Transverse colon (tissue), 4 donors: ENCODE measurements at regions not wholly inside any gene's neighbourhood (a gene's known extent, or its start where the extent isn't known, plus 50 kb on each side); places are given as distances from the start of the nearest gene placed in this dataset.
A peak's percentile ranks its signal among the peaks of the same experiment; 100 is the strongest.

Experiments used
- DNase-seq: peaks from one replicate; pipeline ENCODE4 v3.0.0-alpha.2; 2019
- H3K27ac ChIP-seq, 4 donors: fragments of 200-600 bp; sonication (generic); 2 replicates each; pipeline ENCODE4 v1.5.1; 2016 to 2018; ENCODE audit warnings: inconsistent platforms in 4 of 4
- H3K27me3 ChIP-seq: fragments of 200-600 bp; sonication (generic); 2 replicates; pipeline ENCODE4 v1.5.1; 2017; ENCODE audit warnings: inconsistent platforms
- H3K36me3 ChIP-seq, 4 donors: fragments of 200-600 bp; sonication (generic); 2 replicates each; pipeline ENCODE4 v1.5.1; 2017 to 2019; ENCODE audit warnings: inconsistent platforms in 4 of 4
- H3K4me1 ChIP-seq, 4 donors: fragments of 200-600 bp; sonication (generic); 2 replicates each; pipeline ENCODE4 v1.5.1; 2017 to 2020; ENCODE audit warnings: inconsistent platforms in 4 of 4
- H3K4me3 ChIP-seq, 4 donors: fragments of 200-600 bp; sonication (generic); 1 replicate in 1 of 4; 2 replicates in 3 of 4; pipeline versions ENCODE4 v1.5.1 to v1.6.1; 2017 to 2019; ENCODE audit warnings: inconsistent platforms in 4 of 4
- H3K9me3 ChIP-seq, 2 donors: fragments of 200-600 bp; sonication (generic); 2 replicates each; pipeline ENCODE4 v1.5.1; 2017 to 2019; ENCODE audit warnings: inconsistent platforms in 2 of 2
- EP300 ChIP-seq: sonication (generic); formaldehyde crosslinking; IDR thresholded peaks from one replicate; pipeline ENCODE4 v1.6.1; 2017; ENCODE audit warnings: antibody characterized with exemption, low read depth
- POLR2A ChIP-seq: fragments of 450-650 bp; IDR thresholded peaks from one replicate; pipeline ENCODE4 v1.6.1; 2016; ENCODE audit warnings: antibody characterized with exemption, mild to moderate bottlenecking, moderate library complexity
- POLR2AphosphoS5 ChIP-seq, 3 donors: sonication (generic); formaldehyde crosslinking; IDR thresholded peaks; one replicate each; pipeline ENCODE4 v1.6.1; 2016; ENCODE audit warnings: antibody characterized with exemption in 3 of 3
- WGBS, 2 donors: methylation state at CpG; one replicate each; pipeline ENCODE4 v1.1.5; 2018; ENCODE audit warnings: low coverage in 1 of 2; 5-methylcytosine and 5-hydroxymethylcytosine counted together
- in situ Hi-C, 4 donors: fragments of 200-750 bp; cut with MboI; loops; one replicate each; pipeline versions ENCODE4 v1.15.0 to v1.15.1; 2017; ENCODE audit warnings: low sequenced_read_pairs in 3 of 4, low pct_ligation_motif_present in 1 of 4, low pct_unique_long_range_greater_than_20kb in 1 of 4
- intact Hi-C: fragments of 100-400 bp; cut with DNase I; formaldehyde crosslinking; loops from one replicate; pipeline ENCODE4 v1.15.1; 2023; ENCODE audit warnings: low total_unique reads
- TF ChIP-seq, protein P1 (sequence below), 5 experiments: fragments of 200-600 bp in 3 of 5; fragments of 450-650 bp in 2 of 5; sonication (generic) in 3 of 5; IDR thresholded peaks; 1 replicate in 2 of 5; 2 replicates in 3 of 5; pipeline ENCODE4 v1.5.1; 2016 to 2017; ENCODE audit warnings: antibody characterized with exemption in 5 of 5, inconsistent platforms in 3 of 5, mild to moderate bottlenecking in 2 of 5, moderate library complexity in 1 of 5

DNA sequence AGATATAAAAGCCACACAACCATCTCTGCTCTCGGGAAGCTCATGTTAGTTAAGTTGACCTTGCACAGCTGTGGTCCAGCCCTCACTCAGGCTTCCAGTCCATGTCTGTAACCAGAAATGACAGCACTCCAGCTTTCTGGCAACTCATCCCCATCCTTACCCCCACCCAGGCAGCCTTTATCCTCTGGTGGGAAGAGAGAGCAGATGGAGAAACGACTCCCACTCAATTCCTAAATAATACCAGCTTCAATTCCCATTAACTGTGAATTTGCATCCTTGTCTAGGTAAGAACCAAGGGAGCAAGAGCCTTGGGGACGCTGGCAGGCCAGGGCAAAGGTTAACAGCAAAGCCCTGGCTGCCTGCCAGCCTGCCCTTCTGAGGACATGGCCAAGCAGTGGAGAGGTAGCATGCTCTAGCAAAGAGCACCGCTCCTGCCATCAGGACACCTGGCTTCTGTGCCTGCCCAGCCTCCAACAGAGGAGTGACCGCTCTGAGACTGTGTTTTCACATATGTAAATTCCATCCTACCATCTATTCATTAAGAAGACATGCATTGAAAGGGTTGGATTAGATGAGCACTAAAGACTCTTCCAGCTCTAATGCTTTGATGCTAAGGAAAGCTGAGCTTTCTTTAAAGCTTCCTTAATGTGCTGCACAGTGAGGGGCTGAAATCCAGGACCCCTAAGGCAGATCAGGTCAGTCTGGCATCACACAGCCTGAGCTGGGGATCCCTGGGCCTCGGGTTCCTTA, 236.1 kb downstream of the GRIN2B start:
- intact Hi-C loops: no loop called here
- no peaks in the 10 kb centered on the region for H3K27me3 ChIP-seq
- H3K36me3 ChIP-seq: no peaks in the 10 kb centered on the region
- in situ Hi-C loops: loop anchor here in 1 of 4 donors (25.0 kb wide), 1 partner anchor 417 kb away; no protein-coding TSS in a partner anchor
- H3K4me3 ChIP-seq: no peak overlapping the region
- H3K9me3 ChIP-seq: no peaks in the 10 kb centered on the region
- DNase-seq: peak; percentile 26
- TF ChIP-seq POLR2A (no peak), POLR2AphosphoS5 (IDR thresholded peaks at IDR 0.05) (no peak), EP300 (no peak)
- TF ChIP-seq, protein P1, sequence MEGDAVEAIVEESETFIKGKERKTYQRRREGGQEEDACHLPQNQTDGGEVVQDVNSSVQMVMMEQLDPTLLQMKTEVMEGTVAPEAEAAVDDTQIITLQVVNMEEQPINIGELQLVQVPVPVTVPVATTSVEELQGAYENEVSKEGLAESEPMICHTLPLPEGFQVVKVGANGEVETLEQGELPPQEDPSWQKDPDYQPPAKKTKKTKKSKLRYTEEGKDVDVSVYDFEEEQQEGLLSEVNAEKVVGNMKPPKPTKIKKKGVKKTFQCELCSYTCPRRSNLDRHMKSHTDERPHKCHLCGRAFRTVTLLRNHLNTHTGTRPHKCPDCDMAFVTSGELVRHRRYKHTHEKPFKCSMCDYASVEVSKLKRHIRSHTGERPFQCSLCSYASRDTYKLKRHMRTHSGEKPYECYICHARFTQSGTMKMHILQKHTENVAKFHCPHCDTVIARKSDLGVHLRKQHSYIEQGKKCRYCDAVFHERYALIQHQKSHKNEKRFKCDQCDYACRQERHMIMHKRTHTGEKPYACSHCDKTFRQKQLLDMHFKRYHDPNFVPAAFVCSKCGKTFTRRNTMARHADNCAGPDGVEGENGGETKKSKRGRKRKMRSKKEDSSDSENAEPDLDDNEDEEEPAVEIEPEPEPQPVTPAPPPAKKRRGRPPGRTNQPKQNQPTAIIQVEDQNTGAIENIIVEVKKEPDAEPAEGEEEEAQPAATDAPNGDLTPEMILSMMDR (IDR thresholded peaks at IDR 0.05): no peak
- 53 to 61% methylated on average over 3 to 6 of the region's 6 CpGs for WGBS, 2 donors
- no peak overlapping the region for H3K27ac ChIP-seq
- peaks cover 0 to 3% (median 0%) of the 10 kb centered on the region in 4 donors for H3K4me1 ChIP-seq

DNA sequence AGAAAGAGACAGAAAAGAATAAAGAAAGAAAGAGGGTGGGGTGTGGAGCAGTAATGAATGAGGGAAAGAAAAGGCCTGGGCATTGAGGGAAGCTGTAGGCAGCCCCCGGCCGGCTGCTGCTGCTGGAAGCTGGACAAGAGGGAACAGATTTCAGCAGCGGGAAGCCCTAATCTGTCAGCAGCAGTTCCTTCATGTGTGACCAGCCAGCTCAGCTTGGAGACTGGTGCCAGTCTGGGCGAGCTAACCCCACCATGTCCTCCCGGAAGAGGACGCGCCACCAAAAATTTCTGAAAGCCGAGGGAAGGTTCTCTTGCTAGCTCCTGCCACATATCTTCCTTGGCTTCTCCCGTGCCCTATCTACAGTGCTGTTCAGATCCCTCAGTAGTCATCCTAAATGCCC, 236.8 kb downstream of the GRIN2B start:
- Histone ChIP-seq H3K9me3 (no peaks in the 10 kb centered on the region), H3K36me3 (no peaks in the 10 kb centered on the region), H3K4me1 (peaks cover 0 to 6% (median 0%) of the 10 kb centered on the region in 4 donors), H3K4me3 (no peak overlapping the region), H3K27ac (no peak overlapping the region), H3K27me3 (no peaks in the 10 kb centered on the region)
- in situ Hi-C loops: loop anchor here in 1 of 4 donors (25.0 kb wide), 1 partner anchor 418 kb away; no protein-coding TSS in a partner anchor
- WGBS, 2 donors: 55 to 77% methylated on average over 2 to 9 of the region's 9 CpGs
- intact Hi-C loops: no loop called here
- TF ChIP-seq POLR2AphosphoS5 (IDR thresholded peaks at IDR 0.05) (no peak), POLR2A (no peak), EP300 (no peak)
- TF ChIP-seq, protein P1 (IDR thresholded peaks at IDR 0.05): no peak
- DNase-seq: no peak

DNA sequence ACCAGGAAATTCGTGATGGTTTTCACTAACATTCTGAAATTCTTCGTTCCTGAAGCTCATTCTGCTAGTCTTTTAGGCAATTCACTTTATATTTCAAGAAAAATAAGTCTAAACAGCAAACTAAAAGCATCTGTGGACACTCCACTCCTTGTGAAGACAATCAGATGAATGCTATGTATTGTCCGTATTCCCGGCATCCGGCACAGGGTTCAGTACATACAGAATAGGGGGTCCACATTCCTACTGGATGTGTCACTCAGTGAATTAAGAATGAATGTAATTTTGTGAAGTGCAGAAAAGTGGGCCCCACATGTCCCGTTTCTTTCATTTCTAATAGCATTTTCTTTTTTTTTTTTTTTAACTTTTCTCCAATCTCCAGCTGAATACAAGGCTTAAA, 241.3 kb downstream of the GRIN2B start:
- no peak for DNase-seq
- H3K4me3 ChIP-seq: no peak overlapping the region
- no peaks in the 10 kb centered on the region for H3K9me3 ChIP-seq
- in situ Hi-C loops: loop anchor here in 1 of 4 donors (25.0 kb wide), 1 partner anchor 422 kb away; no protein-coding TSS in a partner anchor
- no peaks in the 10 kb centered on the region for H3K27me3 ChIP-seq
- peaks cover 0 to 6% (median 0%) of the 10 kb centered on the region in 4 donors for H3K4me1 ChIP-seq
- intact Hi-C loops: no loop called here
- TF ChIP-seq EP300: no peak
- no peak for TF ChIP-seq POLR2AphosphoS5 (IDR thresholded peaks at IDR 0.05)
- TF ChIP-seq POLR2A: no peak
- H3K36me3 ChIP-seq: no peaks in the 10 kb centered on the region
- H3K27ac ChIP-seq: no peak overlapping the region
- 63 to 75% methylated on average over 2 to 6 of the region's 6 CpGs for WGBS, 2 donors

DNA sequence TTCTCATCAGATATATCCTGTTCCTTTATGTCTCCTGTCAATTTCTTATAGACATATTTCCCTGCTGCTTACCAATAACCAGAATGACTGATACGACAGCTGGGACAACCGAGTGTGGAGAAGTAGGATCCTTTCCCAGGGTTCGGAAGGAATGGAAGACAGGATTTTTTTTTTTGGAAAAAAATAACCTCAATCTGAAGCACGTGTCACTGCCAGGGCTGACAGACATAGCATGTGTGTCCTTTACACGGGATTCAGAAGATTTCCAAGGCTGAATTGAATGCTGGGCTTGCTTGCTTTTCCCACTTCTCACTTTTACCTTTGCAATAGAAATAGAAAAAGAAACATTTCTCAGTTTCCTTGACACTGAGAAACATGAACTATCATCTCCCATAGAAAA, 245.7 kb downstream of the GRIN2B start:
- in situ Hi-C loops (loop anchor here in 1 of 4 donors (25.0 kb wide), 1 partner anchor 427 kb away; no protein-coding TSS in a partner anchor), intact Hi-C loops (no loop called here)
- Histone ChIP-seq H3K9me3 (no peaks in the 10 kb centered on the region), H3K27me3 (no peaks in the 10 kb centered on the region), H3K4me3 (no peak overlapping the region), H3K4me1 (peaks cover 0 to 7% (median 0%) of the 10 kb centered on the region in 4 donors), H3K36me3 (no peaks in the 10 kb centered on the region), H3K27ac (no peak overlapping the region)
- TF ChIP-seq POLR2A (no peak), POLR2AphosphoS5 (IDR thresholded peaks at IDR 0.05) (no peak), EP300 (no peak)
- TF ChIP-seq, protein P1 (IDR thresholded peaks at IDR 0.05): no peak
- WGBS, 2 donors: 87% methylated on average over 5 of the region's 5 CpGs
- DNase-seq: no peak
